Right lobe of liver (tissue), 6 donors: ENCODE measurements at regions not wholly inside any gene's neighbourhood (a gene's known extent, or its start where the extent isn't known, plus 50 kb on each side); places are given as distances from the start of the nearest gene placed in this dataset.

Experiments used
- ATAC-seq, 4 donors: fragments of 200-7000 bp; cut with Tn5 transposase; one replicate each; pipeline ENCODE4 v1.9.1; 2020; ENCODE audit warnings: mild to moderate bottlenecking in 4 of 4, moderate library complexity in 4 of 4
- DNase-seq, 3 donors: peaks; one replicate each; pipeline ENCODE4 v3.0.0-alpha.2; 2020
- H3K27ac ChIP-seq, 3 donors: fragments of 200-600 bp; one replicate each; pipeline ENCODE4 v1.8.0; 2022
- H3K27me3 ChIP-seq, 2 donors: fragments of 200-600 bp; one replicate each; pipeline ENCODE4 v1.8.0; 2022
- H3K36me3 ChIP-seq, 4 donors: fragments of 200-600 bp; sonication (generic) in 1 of 4; one replicate each; pipeline versions ENCODE4 v1.5.1 to v1.8.0; 2017 to 2022; ENCODE audit warnings: control low read depth in 1 of 4
- H3K4me1 ChIP-seq, 4 donors: fragments of 200-600 bp; sonication (generic) in 1 of 4; one replicate each; pipeline versions ENCODE4 v1.5.1 to v1.8.0; 2017 to 2022; ENCODE audit warnings: control low read depth in 1 of 4
- H3K4me3 ChIP-seq, 3 donors: fragments of 200-600 bp; one replicate each; pipeline ENCODE4 v1.8.0; 2022
- H3K9me3 ChIP-seq, 4 donors: fragments of 200-600 bp; sonication (generic) in 1 of 4; one replicate each; pipeline versions ENCODE4 v1.5.1 to v1.8.0; 2017 to 2022; ENCODE audit warnings: control low read depth in 1 of 4
- CTCF ChIP-seq, 4 donors: fragments of 200-600 bp in 3 of 4; fragments of 450-650 bp in 1 of 4; IDR thresholded peaks; one replicate each; pipeline versions ENCODE4 v1.5.1 to v1.8.0; 2016 to 2022; ENCODE audit warnings: antibody characterized with exemption in 4 of 4, mild to moderate bottlenecking in 2 of 4
- POLR2A ChIP-seq: fragments of 450-650 bp; IDR thresholded peaks from one replicate; pipeline ENCODE4 v1.6.1; 2017; ENCODE audit warnings: antibody characterized with exemption, mild to moderate bottlenecking
- WGBS: methylation state at CpG from one replicate; pipeline ENCODE4 v1.1.6; 2018; ENCODE audit warnings: low coverage, low lambda C conversion rate; ENCODE audit not compliant: insufficient coverage; ENCODE audit errors: missing lambda C conversion rate; 5-methylcytosine and 5-hydroxymethylcytosine counted together
- intact Hi-C, 2 donors: fragments of 100-400 bp; cut with DNase I; formaldehyde crosslinking; loops; one replicate each; pipeline versions ENCODE4 v1.11.2 to v1.14.1; 2022
- donor health status: DM: no; HTN: yes; CAD: no.
- donor health status: DM: no; HTN: no; CAD: no.
- donor health status: DM: no; HTN: no; CAD: no.
- donor health status: DM: no; HTN: yes; CAD: no.
- donor health status: DM: no; HTN: yes; CAD: no.

GRCh38 chr3:189576486-189576885 is 54.7 kb upstream of the TP63 start:
- Histone ChIP-seq H3K9me3 (no peaks in the 10 kb centered on the region), H3K4me1 (no peaks in the 10 kb centered on the region), H3K27me3 (no peaks in the 10 kb centered on the region), H3K4me3 (no peak overlapping the region), H3K36me3 (no peaks in the 10 kb centered on the region), H3K27ac (no peak overlapping the region)
- DNase-seq (no peak), ATAC-seq (no peak)
- intact Hi-C loops: no loop called here
- TF ChIP-seq POLR2A: no peak
- no peak for TF ChIP-seq CTCF (IDR thresholded peaks at IDR 0.05)
- WGBS: 54% methylated on average over 1 of the region's 1 CpG

GRCh38 chr3:189577050-189577951 is 53.9 kb upstream of the TP63 start:
- H3K36me3 ChIP-seq: no peaks in the 10 kb centered on the region
- no peak for TF ChIP-seq POLR2A
- no peaks in the 10 kb centered on the region for H3K9me3 ChIP-seq
- no peaks in the 10 kb centered on the region for H3K27me3 ChIP-seq
- 53% methylated on average over 3 of the region's 5 CpGs for WGBS
- H3K27ac ChIP-seq: no peak overlapping the region
- DNase-seq (no peak), ATAC-seq (no peak)
- intact Hi-C loops: no loop called here
- H3K4me3 ChIP-seq: no peak overlapping the region
- no peaks in the 10 kb centered on the region for H3K4me1 ChIP-seq

- no peak overlapping the region for H3K4me3 ChIP-seq
- no peaks in the 10 kb centered on the region for H3K4me1 ChIP-seq
- H3K9me3 ChIP-seq: no peaks in the 10 kb centered on the region
- intact Hi-C loops: no loop called here
- H3K36me3 ChIP-seq: no peaks in the 10 kb centered on the region
- DNase-seq: no peak
- TF ChIP-seq CTCF (IDR thresholded peaks at IDR 0.05) (no peak), POLR2A (no peak)
- no peak overlapping the region for H3K27ac ChIP-seq
- 70% methylated on average over 2 of the region's 2 CpGs for WGBS
- peak; percentile 54 to 82 (median 70) for ATAC-seq
- H3K27me3 ChIP-seq: no peaks in the 10 kb centered on the region
Observed at GRCh38 chr3:189580190-189580589, 51.0 kb upstream of the TP63 start.
